Ascending aorta (tissue), 2 donors: ENCODE measurements at regions not wholly inside any gene's neighbourhood (a gene's known extent, or its start where the extent isn't known, plus 50 kb on each side); places are given as distances from the start of the nearest gene placed in this dataset.
A peak's percentile ranks its signal among the peaks of the same experiment; 100 is the strongest.

Source experiments
- DNase-seq, 2 donors: peaks; one replicate each; pipeline ENCODE4 v3.0.0-alpha.2; 2019; ENCODE audit warnings: low spot score in 2 of 2
- H3K27ac ChIP-seq, 2 donors: fragments of 200-600 bp; sonication (generic); one replicate each; pipeline ENCODE4 v1.5.1; 2016 to 2017; ENCODE audit warnings: mild to moderate bottlenecking in 1 of 2
- H3K27me3 ChIP-seq: fragments of 200-600 bp; sonication (generic); one replicate; pipeline ENCODE4 v1.5.1; 2017
- H3K36me3 ChIP-seq, 2 donors: fragments of 200-600 bp; sonication (generic); one replicate each; pipeline ENCODE4 v1.5.1; 2016
- H3K4me1 ChIP-seq, 2 donors: fragments of 200-600 bp; sonication (generic); one replicate each; pipeline ENCODE4 v1.5.1; 2016 to 2017; ENCODE audit warnings: mild to moderate bottlenecking in 1 of 2
- H3K4me3 ChIP-seq, 2 donors: fragments of 200-600 bp; sonication (generic); one replicate each; pipeline ENCODE4 v1.5.1; 2016 to 2017; ENCODE audit warnings: mild to moderate bottlenecking in 1 of 2
- H3K9me3 ChIP-seq, 2 donors: fragments of 200-600 bp; sonication (generic); one replicate each; pipeline ENCODE4 v1.5.1; 2016
- CTCF ChIP-seq, 3 experiments: fragments of 200-600 bp in 2 of 3; fragments of 450-650 bp in 1 of 3; sonication (generic) in 2 of 3; IDR thresholded peaks; one replicate each; pipeline ENCODE4 v1.5.1; 2016 to 2019; ENCODE audit warnings: antibody characterized with exemption in 3 of 3, mild to moderate bottlenecking in 1 of 3, moderate library complexity in 1 of 3
- intact Hi-C: fragments of 100-400 bp; cut with DNase I; formaldehyde crosslinking; loops from one replicate; pipeline ENCODE4 v1.15.1; 2023

- peak; percentile 47 to 65 (median 50) for TF ChIP-seq CTCF (IDR thresholded peaks at IDR 0.05)
- Histone ChIP-seq H3K36me3 (no peaks in the 10 kb centered on the region), H3K9me3 (no peaks in the 10 kb centered on the region), H3K4me3 (no peak overlapping the region), H3K27ac (no peak overlapping the region), H3K4me1 (no peaks in the 10 kb centered on the region), H3K27me3 (no peaks in the 10 kb centered on the region)
- no peak for DNase-seq
- intact Hi-C loops = loop anchor here (5.0 kb wide), 1 partner anchor 996 kb away; the partner anchor contains the start of gene BDNF
These were observed 590.0 kb downstream of the METTL15 start for GRCh38 chr11:28697920-28698827.

- no peak overlapping the region for H3K27ac ChIP-seq
- H3K4me1 ChIP-seq = no peaks in the 10 kb centered on the region
- DNase-seq = no peak
- H3K9me3 ChIP-seq = no peaks in the 10 kb centered on the region
- no peak for TF ChIP-seq CTCF (IDR thresholded peaks at IDR 0.05)
- no peaks in the 10 kb centered on the region for H3K36me3 ChIP-seq
- H3K27me3 ChIP-seq = no peaks in the 10 kb centered on the region
- no peak overlapping the region for H3K4me3 ChIP-seq
- intact Hi-C loops = loop anchor here (5.0 kb wide), 1 partner anchor 994 kb away; the partner anchor contains the start of gene BDNF
These were observed 588.4 kb downstream of the METTL15 start for GRCh38 chr11:28696591-28696990.

GRCh38 chr11:28690746-28691145, 582.6 kb downstream of the METTL15 start:
- Histone ChIP-seq H3K4me1 (no peaks in the 10 kb centered on the region), H3K4me3 (no peak overlapping the region), H3K9me3 (no peaks in the 10 kb centered on the region), H3K27me3 (no peaks in the 10 kb centered on the region), H3K36me3 (no peaks in the 10 kb centered on the region), H3K27ac (no peak overlapping the region)
- DNase-seq = no peak
- intact Hi-C loops = no loop called here
- TF ChIP-seq CTCF (IDR thresholded peaks at IDR 0.05) = no peak

GRCh38 chr11:28684011-28684586, 575.9 kb downstream of the METTL15 start:
- Histone ChIP-seq H3K4me3 (no peak overlapping the region), H3K27ac (no peak overlapping the region), H3K36me3 (no peaks in the 10 kb centered on the region), H3K9me3 (no peaks in the 10 kb centered on the region), H3K27me3 (no peaks in the 10 kb centered on the region), H3K4me1 (no peaks in the 10 kb centered on the region)
- no peak for TF ChIP-seq CTCF (IDR thresholded peaks at IDR 0.05)
- DNase-seq = no peak
- intact Hi-C loops = no loop called here

- H3K27ac ChIP-seq = no peak overlapping the region
- H3K9me3 ChIP-seq = no peaks in the 10 kb centered on the region
- intact Hi-C loops = no loop called here
- no peak for TF ChIP-seq CTCF (IDR thresholded peaks at IDR 0.05)
- H3K4me1 ChIP-seq = no peaks in the 10 kb centered on the region
- no peak overlapping the region for H3K4me3 ChIP-seq
- DNase-seq = no peak
- no peaks in the 10 kb centered on the region for H3K36me3 ChIP-seq
- H3K27me3 ChIP-seq = no peaks in the 10 kb centered on the region
These were observed 571.7 kb downstream of the METTL15 start for GRCh38 chr11:28679795-28680468.
